ENCODE measurements at regions not wholly inside any gene's neighbourhood (a gene's known extent, or its start where the extent isn't known, plus 50 kb on each side); places are given as distances from the start of the nearest gene placed in this dataset.

GRCh38 chr9:115832031-115832430, 321.6 kb upstream of the PAPPA start:
- TF ChIP-seq CTCF (IDR thresholded peaks at IDR 0.05) (no peak), POLR2A (IDR thresholded peaks at IDR 0.05) (no peak)
